ENCODE measurements at regions not wholly inside any gene's neighbourhood (a gene's known extent, or its start where the extent isn't known, plus 50 kb on each side); places are given as distances from the start of the nearest gene placed in this dataset.

- DNase-seq (ENCODE audit: low spot score), result peak; percentile 9
Measured at GRCh38 chr16:52874042-52874441, 178.7 kb downstream of the CHD9NB start.

- DNase-seq (ENCODE audit: low spot score), result no peak
Measured at GRCh38 chr16:52872731-52873130, 180.0 kb downstream of the CHD9NB start.

- no peak for DNase-seq (ENCODE audit: low spot score)
Measured at GRCh38 chr16:52871481-52871880, 181.2 kb downstream of the CHD9NB start.

- DNase-seq (ENCODE audit: low spot score), result no peak
Measured at GRCh38 chr16:52869243-52869642, 183.5 kb downstream of the CHD9NB start.

- DNase-seq (ENCODE audit: low spot score), result no peak
Measured at GRCh38 chr16:52863000-52863399, 189.7 kb downstream of the CHD9NB start.

GRCh38 chr16:52861614-52862022, 191.1 kb downstream of the CHD9NB start:
- peak; percentile 4 for DNase-seq (ENCODE audit: low spot score)

- DNase-seq (ENCODE audit: low spot score), result no peak
Measured at GRCh38 chr16:52855463-52855862, 197.2 kb downstream of the CHD9NB start.

- DNase-seq (ENCODE audit: low spot score), result no peak
Measured at GRCh38 chr16:52852978-52853377, 199.7 kb downstream of the CHD9NB start.

- DNase-seq (ENCODE audit: low spot score), result no peak
Measured at GRCh38 chr16:52851211-52851740, 201.4 kb downstream of the CHD9NB start.

- no peak for DNase-seq (ENCODE audit: low spot score)
Measured at GRCh38 chr16:52843381-52843780, 209.3 kb downstream of the CHD9NB start.

- no peak for DNase-seq (ENCODE audit: low spot score)
Measured at GRCh38 chr16:52837251-52837650, 215.4 kb downstream of the CHD9NB start.

GRCh38 chr16:52834736-52835465, 217.8 kb downstream of the CHD9NB start:
- DNase-seq (ENCODE audit: low spot score), result no peak

GRCh38 chr16:52832771-52833170, 219.9 kb downstream of the CHD9NB start:
- DNase-seq (ENCODE audit: low spot score), result no peak

GRCh38 chr16:52827456-52827855, 225.2 kb downstream of the CHD9NB start:
- DNase-seq (ENCODE audit: low spot score), result no peak

- no peak for DNase-seq (ENCODE audit: low spot score)
Measured at GRCh38 chr16:52825892-52826291, 226.8 kb downstream of the CHD9NB start.

GRCh38 chr16:52819808-52820207, 232.9 kb downstream of the CHD9NB start:
- no peak for DNase-seq (ENCODE audit: low spot score)

- no peak for DNase-seq (ENCODE audit: low spot score)
Measured at GRCh38 chr16:52819405-52819804, 233.3 kb downstream of the CHD9NB start.

GRCh38 chr16:52817696-52818095, 235.0 kb downstream of the CHD9NB start:
- no peak for DNase-seq (ENCODE audit: low spot score)

- DNase-seq (ENCODE audit: low spot score), result no peak
Measured at GRCh38 chr16:52816993-52817392, 235.7 kb downstream of the CHD9NB start.

- no peak for DNase-seq (ENCODE audit: low spot score)
Measured at GRCh38 chr16:52812678-52813556, 239.8 kb downstream of the CHD9NB start.

GRCh38 chr16:52805559-52806168, 247.0 kb downstream of the CHD9NB start:
- DNase-seq (ENCODE audit: low spot score), result no peak

- DNase-seq (ENCODE audit: low spot score), result no peak
Measured at GRCh38 chr16:52800432-52800831, 252.3 kb downstream of the CHD9NB start.

GRCh38 chr16:52799149-52799548, 252.2 kb upstream of the TOX3 start:
- no peak for DNase-seq (ENCODE audit: low spot score)

Measured in globus pallidus (tissue), 1 donor.